Skeletal muscle satellite cell (primary cell): ENCODE measurements at regions not wholly inside any gene's neighbourhood (a gene's known extent, or its start where the extent isn't known, plus 50 kb on each side); places are given as distances from the start of the nearest gene placed in this dataset.
"Not testable (repeated sequence)": the region's sequence is repeated elsewhere in the genome, so short reads cannot be mapped to it uniquely, and the experiment has no call there.

Experiments
- H3K27me3 ChIP-seq: 2 replicates; pipeline ENCODE4 v1.7.0; 2013; ENCODE audit warnings: low read length; ENCODE audit not compliant: control insufficient read depth, insufficient read depth
- H3K36me3 ChIP-seq: 2 replicates; pipeline ENCODE4 v1.7.0; 2013; ENCODE audit warnings: mild to moderate bottlenecking, control low read depth, low read length; ENCODE audit not compliant: insufficient read depth
- H3K4me1 ChIP-seq: 2 replicates; pipeline ENCODE4 v1.7.0; 2013; ENCODE audit warnings: low read length; ENCODE audit not compliant: control insufficient read depth, insufficient read depth
- H3K4me2 ChIP-seq: 2 replicates; pipeline ENCODE4 v1.7.0; 2013; ENCODE audit warnings: mild to moderate bottlenecking, low read length
- H3K4me3 ChIP-seq: 2 replicates; pipeline ENCODE4 v1.7.0; 2013; ENCODE audit warnings: low read length
- H3K9ac ChIP-seq: 2 replicates; pipeline ENCODE4 v1.7.0; 2013; ENCODE audit warnings: mild to moderate bottlenecking, low read depth, low read length, moderate library complexity
- H3K9me3 ChIP-seq: replicated peaks from 2 replicates; pipeline ENCODE4 v1.7.0; 2013; ENCODE audit warnings: mild to moderate bottlenecking, control low read depth, low read length

- Histone ChIP-seq H3K27me3 (no peaks in the 10 kb centered on the region), H3K4me1 (peaks cover 17% of the 10 kb centered on the region), H3K4me2 (no peak overlapping the region), H3K4me3 (no peak overlapping the region), H3K9ac (no peak overlapping the region), H3K9me3 (no peaks in the 10 kb centered on the region), H3K36me3 (no peaks in the 10 kb centered on the region)
Observed at GRCh38 chr12:116375278-116375842, 97.9 kb upstream of the MED13L start.

GRCh38 chr12:116376354-116377193 lies 99.1 kb upstream of the MED13L start:
- no peaks in the 10 kb centered on the region for H3K36me3 ChIP-seq
- no peaks in the 10 kb centered on the region for H3K9me3 ChIP-seq
- no peak overlapping the region for H3K4me3 ChIP-seq
- no peaks in the 10 kb centered on the region for H3K27me3 ChIP-seq
- no peak overlapping the region for H3K9ac ChIP-seq
- peaks cover 24% of the 10 kb centered on the region for H3K4me1 ChIP-seq
- H3K4me2 ChIP-seq, result peak overlapping the region; percentile 43

- H3K27me3 ChIP-seq, H3K9ac ChIP-seq, H3K4me2 ChIP-seq, H3K9me3 ChIP-seq, H3K4me3 ChIP-seq, H3K36me3 ChIP-seq: not testable (repeated sequence)
- peaks cover 29% of the 10 kb centered on the region for H3K4me1 ChIP-seq
Observed at GRCh38 chr12:116377194-116377571, 99.7 kb upstream of the MED13L start.

DNA sequence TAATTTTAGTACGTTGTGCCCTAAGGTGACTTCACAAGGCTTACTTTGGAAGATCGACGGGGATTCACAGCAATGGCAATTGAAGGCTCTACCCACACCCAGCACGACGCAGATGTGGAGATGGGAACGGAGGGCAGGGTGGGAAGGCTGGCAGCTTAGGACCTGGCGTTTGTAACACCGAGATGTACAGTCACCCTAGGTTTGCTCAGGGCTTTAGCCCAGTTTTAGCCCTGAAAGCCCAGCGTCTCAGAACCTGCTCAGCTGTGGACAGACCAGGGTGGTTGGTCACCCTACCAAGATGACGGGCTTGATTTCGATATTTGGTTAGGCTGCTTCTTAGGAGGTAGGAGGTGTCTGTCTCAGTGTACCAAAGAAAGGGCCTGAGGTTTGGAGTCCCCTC lies 100.5 kb upstream of the MED13L start:
- H3K9me3 ChIP-seq, result no peaks in the 10 kb centered on the region
- H3K27me3 ChIP-seq, result no peaks in the 10 kb centered on the region
- no peak overlapping the region for H3K4me3 ChIP-seq
- peaks cover 37% of the 10 kb centered on the region for H3K4me1 ChIP-seq
- H3K4me2 ChIP-seq, result no peak overlapping the region
- no peak overlapping the region for H3K9ac ChIP-seq
- H3K36me3 ChIP-seq, result no peaks in the 10 kb centered on the region

DNA sequence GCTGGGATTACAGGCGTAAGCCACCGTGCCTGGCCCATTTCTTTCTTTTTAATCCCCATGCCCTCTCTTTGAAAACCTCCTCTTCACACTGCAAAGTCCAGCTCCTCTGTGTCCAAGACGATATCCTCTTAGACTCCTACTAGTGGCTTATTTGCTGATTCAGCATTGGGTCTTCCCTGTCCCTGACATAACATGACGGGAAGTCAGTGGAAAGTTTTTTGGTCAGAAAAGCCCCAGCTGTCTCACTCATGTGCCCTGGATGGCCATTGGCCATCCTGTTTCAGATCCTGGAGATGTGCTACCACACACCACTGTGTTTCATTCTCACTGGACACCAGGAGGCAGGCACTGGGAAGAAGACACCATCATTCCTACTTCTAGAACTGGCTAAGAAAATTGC lies 102.6 kb upstream of the MED13L start:
- H3K4me1 ChIP-seq, result peaks cover 52% of the 10 kb centered on the region
- no peak overlapping the region for H3K9ac ChIP-seq
- H3K4me2 ChIP-seq, result no peak overlapping the region
- no peak overlapping the region for H3K4me3 ChIP-seq
- no peaks in the 10 kb centered on the region for H3K9me3 ChIP-seq
- H3K36me3 ChIP-seq, result no peaks in the 10 kb centered on the region
- no peaks in the 10 kb centered on the region for H3K27me3 ChIP-seq

- H3K36me3 ChIP-seq, H3K4me3 ChIP-seq, H3K27me3 ChIP-seq, H3K9me3 ChIP-seq, H3K4me2 ChIP-seq: not testable (repeated sequence)
- H3K4me1 ChIP-seq, result peaks cover 56% of the 10 kb centered on the region
- H3K9ac ChIP-seq, result peak overlapping the region; percentile 72
Observed at GRCh38 chr12:116380740-116381139, 103.2 kb upstream of the MED13L start.

DNA sequence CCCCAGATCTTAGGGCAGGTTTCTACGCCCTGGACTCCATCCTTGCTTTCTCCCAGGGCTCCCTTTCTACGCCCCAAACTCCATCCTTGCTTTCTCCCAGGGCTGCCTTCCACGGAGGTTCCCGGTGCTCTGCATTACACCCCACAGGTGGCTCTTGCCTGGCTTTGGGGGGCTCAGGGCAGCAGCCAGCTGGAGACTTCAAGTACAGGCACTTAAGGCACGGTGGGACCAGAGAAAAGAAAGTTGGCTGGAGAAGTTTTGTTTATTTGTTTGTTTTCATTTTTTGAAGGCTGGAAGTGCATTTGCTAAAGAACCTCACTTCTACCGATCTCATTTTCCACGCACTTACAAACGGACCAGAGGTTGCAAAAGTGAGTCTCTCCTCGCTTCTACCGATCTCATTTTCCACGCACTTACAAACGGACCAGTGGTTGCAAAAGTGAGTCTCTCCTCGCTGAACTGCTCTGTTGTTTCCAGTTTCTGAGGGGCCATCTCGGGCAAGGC lies 103.8 kb upstream of the MED13L start:
- Histone ChIP-seq H3K9me3 (no peaks in the 10 kb centered on the region), H3K4me3 (peak overlapping the region; percentile 49), H3K36me3 (no peaks in the 10 kb centered on the region), H3K4me1 (peaks cover 54% of the 10 kb centered on the region), H3K27me3 (no peaks in the 10 kb centered on the region), H3K9ac (peak overlapping the region; percentile 72), H3K4me2 (peak overlapping the region; percentile 76)

DNA sequence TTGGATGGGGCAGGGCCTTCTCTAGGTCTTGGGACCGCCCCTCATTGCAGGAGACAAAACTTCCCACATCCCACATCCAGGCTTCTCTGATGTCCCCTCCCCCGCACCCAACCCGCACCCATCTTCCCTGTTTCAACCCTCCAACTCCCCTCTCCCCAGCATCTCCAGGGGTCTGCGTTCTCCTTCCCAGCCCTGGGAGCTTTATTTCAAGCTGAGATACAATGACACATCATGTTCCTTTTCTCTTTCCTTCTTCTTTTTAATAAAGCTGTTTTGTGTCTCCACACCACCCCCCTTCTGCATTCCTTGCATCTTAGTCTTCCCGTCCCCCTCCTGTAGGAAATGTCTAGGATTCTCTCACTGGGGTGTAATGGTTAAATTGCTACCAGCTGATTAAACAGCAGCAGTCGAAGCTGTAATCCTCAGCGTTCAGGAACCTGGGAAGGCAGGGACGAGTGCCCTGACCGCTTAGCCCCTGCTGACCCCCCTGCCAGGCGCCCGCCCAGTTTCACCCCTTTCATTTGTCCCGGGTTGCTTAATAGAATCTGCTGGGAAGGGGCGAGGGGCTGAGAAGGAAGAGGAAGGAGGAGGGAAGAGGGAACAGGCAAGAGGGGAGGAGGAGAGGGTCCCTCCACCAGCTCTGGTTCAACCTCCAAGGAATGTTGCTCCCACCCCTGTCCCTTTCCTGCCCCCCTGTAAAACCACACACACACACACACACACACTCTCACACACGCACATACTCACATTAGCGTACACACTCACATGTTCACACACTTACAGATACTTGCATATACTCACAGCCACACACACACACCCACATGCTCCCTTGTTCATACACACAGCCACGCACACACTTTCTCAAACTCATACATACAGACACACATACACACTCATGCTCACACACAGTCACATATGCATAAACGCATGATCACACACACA lies 104.5 kb upstream of the MED13L start:
- Histone ChIP-seq H3K4me3 (peak overlapping the region; percentile 49), H3K9ac (peak overlapping the region; percentile 74), H3K36me3 (no peaks in the 10 kb centered on the region), H3K4me2 (peak overlapping the region; percentile 76), H3K4me1 (peaks cover 47% of the 10 kb centered on the region), H3K9me3 (no peaks in the 10 kb centered on the region), H3K27me3 (no peaks in the 10 kb centered on the region)

DNA sequence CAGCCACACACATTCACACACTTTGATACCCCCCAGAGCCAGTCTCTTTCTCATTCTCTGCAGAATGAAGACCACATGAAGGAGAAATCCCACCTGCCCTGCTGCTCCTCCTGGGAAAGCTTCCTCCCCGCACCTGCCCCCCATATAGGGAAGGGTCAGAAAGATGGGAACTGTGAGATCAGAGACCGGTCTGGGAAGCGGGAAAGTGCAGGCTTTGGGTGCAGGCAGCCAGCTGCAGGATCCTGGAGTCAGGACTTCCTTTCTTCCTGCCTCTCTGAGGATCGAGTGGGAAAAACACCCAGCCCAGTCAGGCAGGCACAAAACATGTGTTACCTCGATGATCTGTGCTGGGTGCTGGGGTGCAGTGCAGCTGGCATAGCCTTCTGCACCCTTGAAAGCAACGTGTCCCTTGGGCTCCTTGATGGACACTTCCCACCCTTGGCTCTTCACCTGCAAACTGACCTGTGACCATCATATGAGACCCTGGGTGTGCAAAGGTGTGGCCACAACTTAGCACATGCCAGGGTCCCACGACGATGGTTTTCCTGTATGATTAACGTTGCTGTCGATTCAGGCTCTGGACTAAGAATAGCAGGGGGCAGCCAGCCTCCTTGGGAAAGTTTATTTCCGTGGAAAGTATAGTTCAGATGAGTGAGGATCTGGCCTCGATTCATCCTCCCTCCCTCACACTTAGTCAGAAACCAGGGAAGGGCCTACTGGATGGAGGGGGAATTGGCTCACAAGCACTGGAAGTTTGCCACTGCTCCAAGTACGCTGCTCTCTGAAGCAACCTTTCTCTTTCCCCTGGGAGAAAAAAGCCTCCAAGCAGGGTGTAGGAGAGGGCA lies 105.4 kb upstream of the MED13L start:
- H3K27me3 ChIP-seq, result no peaks in the 10 kb centered on the region
- peaks cover 42% of the 10 kb centered on the region for H3K4me1 ChIP-seq
- H3K4me3 ChIP-seq, result peak overlapping the region; percentile 48
- peak overlapping the region; percentile 76 for H3K4me2 ChIP-seq
- H3K36me3 ChIP-seq, result no peaks in the 10 kb centered on the region
- no peaks in the 10 kb centered on the region for H3K9me3 ChIP-seq
- H3K9ac ChIP-seq, result peak overlapping the region; percentile 74

DNA sequence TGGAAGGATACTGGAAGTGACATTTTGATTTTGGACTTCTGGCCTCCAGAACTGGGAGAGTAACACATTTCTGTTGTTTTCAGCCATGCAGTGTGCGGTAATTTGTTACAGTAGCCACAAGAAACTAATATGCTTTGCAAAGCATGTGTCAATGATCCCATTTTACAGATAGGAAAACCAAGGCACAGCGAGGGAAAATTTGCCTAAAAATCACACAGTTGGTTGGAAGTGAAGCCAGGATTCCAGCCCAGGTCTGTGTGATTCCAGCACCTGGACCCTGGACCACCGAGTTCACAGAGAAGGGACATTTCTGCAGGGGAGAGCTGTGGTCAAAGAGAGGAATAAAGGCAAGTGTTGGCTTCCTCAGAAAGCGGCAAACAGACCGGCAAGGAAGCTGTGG lies 106.7 kb upstream of the MED13L start:
- no peak overlapping the region for H3K9ac ChIP-seq
- H3K4me1 ChIP-seq, result peaks cover 47% of the 10 kb centered on the region

More for the DNA sequence above, 106.7 kb upstream of the MED13L start:
- Histone ChIP-seq H3K36me3 (no peaks in the 10 kb centered on the region), H3K4me3 (no peak overlapping the region), H3K27me3 (no peaks in the 10 kb centered on the region), H3K4me2 (no peak overlapping the region), H3K9me3 (no peaks in the 10 kb centered on the region)
